HL-60 (cell line): ENCODE measurements at regions not wholly inside any gene's neighbourhood (a gene's known extent, or its start where the extent isn't known, plus 50 kb on each side); places are given as distances from the start of the nearest gene placed in this dataset.

Source experiments
- DNase-seq, 2 experiments: peaks; one replicate each; pipeline ENCODE4 v3.0.0-alpha.2; 2010 to 2020; ENCODE audit warnings: low read depth in 1 of 2, low spot score in 1 of 2
- H3K27ac ChIP-seq: fragments of 250-450 bp; sonication (Bioruptor Pico); replicated peaks from 2 replicates; pipeline ENCODE4 v1.5.1; 2020; ENCODE audit warnings: mild to moderate bottlenecking, moderate library complexity
- H3K27me3 ChIP-seq: fragments of 250-450 bp; sonication (Bioruptor Pico); 2 replicates; pipeline ENCODE4 v1.5.1; 2021; ENCODE audit warnings: mild to moderate bottlenecking, moderate library complexity; ENCODE audit not compliant: insufficient read depth, poor library complexity, severe bottlenecking
- H3K4me3 ChIP-seq: replicated peaks from 2 replicates; pipeline ENCODE4 v1.5.1; 2011; ENCODE audit warnings: mild to moderate bottlenecking, control low read depth, low read length; ENCODE audit not compliant: insufficient read depth
- CTCF ChIP-seq: IDR thresholded peaks from one replicate; pipeline ENCODE4 v1.5.1; 2011; ENCODE audit warnings: low read length, control low read depth, inconsistent platforms; ENCODE audit not compliant: insufficient read depth
- GABPA ChIP-seq: IDR thresholded peaks from 2 replicates; pipeline ENCODE4 v1.6.1; 2012; ENCODE audit warnings: low read depth
- POLR2AphosphoS5 ChIP-seq: IDR thresholded peaks from 2 replicates; pipeline ENCODE4 v1.6.1; 2012; ENCODE audit warnings: low read depth
- REST ChIP-seq: IDR thresholded peaks from 2 replicates; pipeline ENCODE4 v1.6.1; 2012; ENCODE audit warnings: low read depth; ENCODE audit not compliant: insufficient replicate concordance
- SPI1 ChIP-seq: IDR thresholded peaks from 2 replicates; pipeline ENCODE4 v1.6.1; 2012; ENCODE audit warnings: low read depth, mild to moderate bottlenecking, borderline replicate concordance

- no peak overlapping the region for H3K4me3 ChIP-seq
- TF ChIP-seq POLR2AphosphoS5, result no peak
- no peak for TF ChIP-seq CTCF
- no peak for TF ChIP-seq SPI1
- TF ChIP-seq GABPA, result no peak
- no peak for TF ChIP-seq REST
- H3K27ac ChIP-seq, result no peak overlapping the region
- no peak for DNase-seq
- H3K27me3 ChIP-seq, result no peaks in the 10 kb centered on the region
Measured at GRCh38 chr2:38228753-38229152, 148.3 kb downstream of the ATL2 start.

GRCh38 chr2:38224821-38225437 lies 149.0 kb upstream of the CYP1B1 start:
- Histone ChIP-seq H3K27ac (no peak overlapping the region), H3K27me3 (no peaks in the 10 kb centered on the region), H3K4me3 (no peak overlapping the region)
- no peak for DNase-seq
- TF ChIP-seq POLR2AphosphoS5 (no peak), SPI1 (no peak), GABPA (no peak), REST (no peak), CTCF (no peak)

GRCh38 chr2:38224181-38224580 lies 148.2 kb upstream of the CYP1B1 start:
- no peak for DNase-seq
- no peak overlapping the region for H3K4me3 ChIP-seq
- H3K27me3 ChIP-seq, result no peaks in the 10 kb centered on the region
- H3K27ac ChIP-seq, result no peak overlapping the region
- TF ChIP-seq SPI1 (no peak), CTCF (no peak), POLR2AphosphoS5 (no peak), GABPA (no peak), REST (no peak)
